Neural cell (in vitro differentiated cells): ENCODE measurements at regions not wholly inside any gene's neighbourhood (a gene's known extent, or its start where the extent isn't known, plus 50 kb on each side); places are given as distances from the start of the nearest gene placed in this dataset.

Experiments used
- H2AFZ ChIP-seq: fragments of 200-600, 300-800 bp; sonication (generic), shearing (Covaris generic); 2 replicates; pipeline ENCODE4 v1.6.0; 2014; ENCODE audit warnings: low read depth, mild to moderate bottlenecking, antibody characterized with exemption, low read length, moderate library complexity
- H3F3A ChIP-seq: fragments of 200-600 bp; shearing (Covaris generic); 2 replicates; pipeline ENCODE4 v1.6.1; 2016; ENCODE audit warnings: mild to moderate bottlenecking, moderate library complexity, mixed read lengths, antibody characterized with exemption, low read length; ENCODE audit not compliant: insufficient read depth, poor library complexity, severe bottlenecking
- H3K27ac ChIP-seq: fragments of 200-600, 300-800 bp; sonication (generic), shearing (Covaris generic); 2 replicates; pipeline ENCODE4 v1.5.1; 2014; ENCODE audit warnings: mild to moderate bottlenecking, low read length, moderate library complexity
- H3K27me3 ChIP-seq: fragments of 300-800, 200-600 bp; sonication (generic), shearing (Covaris generic); 2 replicates; pipeline ENCODE4 v1.6.0; 2014; ENCODE audit warnings: mild to moderate bottlenecking, low read depth, low read length, moderate library complexity; ENCODE audit not compliant: insufficient read depth
- H3K36me3 ChIP-seq: fragments of 300-800, 200-600 bp; sonication (generic), shearing (Covaris generic); 2 replicates; pipeline ENCODE4 v1.5.1; 2014; ENCODE audit warnings: mild to moderate bottlenecking, antibody characterized with exemption, low read length, moderate library complexity; ENCODE audit not compliant: insufficient read depth
- H3K4me2 ChIP-seq: fragments of 300-800, 200-600 bp; sonication (generic), shearing (Covaris generic); 2 replicates; pipeline ENCODE4 v1.6.0; 2014; ENCODE audit warnings: mild to moderate bottlenecking, low read length
- H3K4me3 ChIP-seq: fragments of 300-800, 200-600 bp; sonication (generic), shearing (Covaris generic); 2 replicates; pipeline ENCODE4 v1.5.1; 2014; ENCODE audit warnings: mild to moderate bottlenecking, low read length, moderate library complexity
- H3K79me2 ChIP-seq: fragments of 200-600 bp; shearing (Covaris generic); replicated peaks from 2 replicates; pipeline ENCODE4 v1.6.0; 2014; ENCODE audit warnings: mild to moderate bottlenecking, low read length, moderate library complexity; ENCODE audit not compliant: insufficient read depth
- H3K9ac ChIP-seq: fragments of 300-800, 200-600 bp; sonication (generic), shearing (Covaris generic); 2 replicates; pipeline ENCODE4 v1.6.1; 2016; ENCODE audit warnings: mild to moderate bottlenecking, low read length, mixed read lengths
- H3K9me2 ChIP-seq: fragments of 200-600 bp; shearing (Covaris generic); 2 replicates; pipeline ENCODE4 v1.6.1; 2016; ENCODE audit warnings: mild to moderate bottlenecking, low read length, mixed read lengths; ENCODE audit not compliant: insufficient read depth
- H3K9me3 ChIP-seq: fragments of 200-600, 300-800 bp; sonication (generic), shearing (Covaris generic); 2 replicates; pipeline ENCODE4 v1.6.1; 2016; ENCODE audit warnings: mild to moderate bottlenecking, mixed run types, low read length, moderate library complexity, mixed read lengths
- H4K20me1 ChIP-seq: fragments of 200-600 bp; shearing (Covaris generic); 2 replicates; pipeline ENCODE4 v1.6.1; 2016; ENCODE audit warnings: mild to moderate bottlenecking, mixed run types; ENCODE audit not compliant: insufficient read depth
- CTCF ChIP-seq: fragments of 450-650 bp; IDR thresholded peaks from 2 replicates; pipeline ENCODE4 v1.5.1; 2014; ENCODE audit warnings: antibody characterized with exemption, mild to moderate bottlenecking, moderate library complexity; ENCODE audit not compliant: poor library complexity, severe bottlenecking
- EP300 ChIP-seq: fragments of 450-650 bp; conservative IDR thresholded peaks from 2 replicates; pipeline ENCODE4 v1.6.1; 2014; ENCODE audit warnings: antibody characterized with exemption, mild to moderate bottlenecking, moderate library complexity; ENCODE audit not compliant: poor library complexity, severe bottlenecking
- EZH2 ChIP-seq: fragments of 200-600, 300-800 bp; shearing (Covaris generic), sonication (generic); IDR thresholded peaks from 2 replicates; pipeline ENCODE4 v1.6.1; 2014; ENCODE audit warnings: antibody characterized with exemption, low read length, borderline replicate concordance, mild to moderate bottlenecking; ENCODE audit not compliant: insufficient read depth, poor library complexity, severe bottlenecking
- MXI1 ChIP-seq: fragments of 450-650 bp; conservative IDR thresholded peaks from 2 replicates; pipeline ENCODE4 v1.6.1; 2014; ENCODE audit warnings: antibody characterized with exemption, mild to moderate bottlenecking; ENCODE audit not compliant: poor library complexity, severe bottlenecking
- POLR2AphosphoS5 ChIP-seq: IDR thresholded peaks from 2 replicates; pipeline ENCODE4 v1.6.1; 2012
- RAD21 ChIP-seq: fragments of 450-650 bp; conservative IDR thresholded peaks from 2 replicates; pipeline ENCODE4 v1.6.1; 2014; ENCODE audit warnings: antibody characterized with exemption, mild to moderate bottlenecking, moderate library complexity
- REST ChIP-seq: IDR thresholded peaks from 2 replicates; pipeline ENCODE4 v1.6.1; 2012; ENCODE audit warnings: borderline replicate concordance
- SMC3 ChIP-seq: fragments of 450-650 bp; conservative IDR thresholded peaks from 2 replicates; pipeline ENCODE4 v1.6.1; 2014; ENCODE audit warnings: antibody characterized with exemption, mild to moderate bottlenecking, moderate library complexity; ENCODE audit not compliant: poor library complexity
- TAF1 ChIP-seq: IDR thresholded peaks from 2 replicates; pipeline ENCODE4 v1.6.1; 2012; ENCODE audit warnings: low read depth

GRCh38 chr5:106374956-106375355 is 1295.8 kb downstream of the EFNA5 start:
- H3K4me2 ChIP-seq = no peak overlapping the region
- H3K9ac ChIP-seq = no peak overlapping the region
- no peaks in the 10 kb centered on the region for H3F3A ChIP-seq
- no peak for TF ChIP-seq CTCF
- no peaks in the 10 kb centered on the region for H3K9me2 ChIP-seq
- H3K27ac ChIP-seq = no peak overlapping the region
- no peaks in the 10 kb centered on the region for H3K79me2 ChIP-seq
- no peak overlapping the region for H3K4me3 ChIP-seq
- H3K36me3 ChIP-seq = no peaks in the 10 kb centered on the region
- H4K20me1 ChIP-seq = no peaks in the 10 kb centered on the region
- H2AFZ ChIP-seq = no peak overlapping the region
- H3K9me3 ChIP-seq = no peaks in the 10 kb centered on the region
- H3K27me3 ChIP-seq = no peaks in the 10 kb centered on the region

GRCh38 chr5:106368021-106368420 is 1302.7 kb downstream of the EFNA5 start:
- no peaks in the 10 kb centered on the region for H3K9me3 ChIP-seq
- H3K9me2 ChIP-seq = no peaks in the 10 kb centered on the region
- TF ChIP-seq SMC3 (no peak), TAF1 (no peak), POLR2AphosphoS5 (no peak), EP300 (no peak)
- H3F3A ChIP-seq = no peaks in the 10 kb centered on the region
- H2AFZ ChIP-seq = no peak overlapping the region
- H3K4me3 ChIP-seq = no peak overlapping the region
- H3K36me3 ChIP-seq = no peaks in the 10 kb centered on the region
- no peak overlapping the region for H3K27ac ChIP-seq
- no peaks in the 10 kb centered on the region for H3K27me3 ChIP-seq
- no peak overlapping the region for H3K9ac ChIP-seq
- H4K20me1 ChIP-seq = no peaks in the 10 kb centered on the region
- H3K4me2 ChIP-seq = no peak overlapping the region
- no peaks in the 10 kb centered on the region for H3K79me2 ChIP-seq

- Histone ChIP-seq H3K27me3 (no peaks in the 10 kb centered on the region), H3K36me3 (no peaks in the 10 kb centered on the region), H3K9ac (no peak overlapping the region), H3F3A (no peaks in the 10 kb centered on the region), H2AFZ (no peak overlapping the region), H4K20me1 (no peaks in the 10 kb centered on the region), H3K9me3 (no peaks in the 10 kb centered on the region), H3K9me2 (no peaks in the 10 kb centered on the region), H3K4me3 (no peak overlapping the region), H3K27ac (no peak overlapping the region), H3K79me2 (no peaks in the 10 kb centered on the region), H3K4me2 (no peak overlapping the region)
- no peak for TF ChIP-seq MXI1
- no peak for TF ChIP-seq REST
- no peak for TF ChIP-seq EZH2
- TF ChIP-seq SMC3 = no peak
- TF ChIP-seq RAD21 = no peak
- no peak for TF ChIP-seq CTCF
- no peak for TF ChIP-seq TAF1
- no peak for TF ChIP-seq EP300
- TF ChIP-seq POLR2AphosphoS5 = no peak
Observed at GRCh38 chr5:106367281-106367680, 1303.5 kb downstream of the EFNA5 start.
